GM19452 (cell line): ENCODE measurements at regions not wholly inside any gene's neighbourhood (a gene's known extent, or its start where the extent isn't known, plus 50 kb on each side); places are given as distances from the start of the nearest gene placed in this dataset.

Experiments
- ATAC-seq: cut with Tn5 transposase; IDR thresholded peaks from one replicate; pipeline ENCODE4 v1.9.1; 2021; ENCODE audit not compliant: unreplicated experiment

GRCh38 chr16:86663685-86664521 is 85.6 kb downstream of the FOXL1 start:
- ATAC-seq, result no peak

GRCh38 chr16:86664522-86665318 is 86.4 kb downstream of the FOXL1 start:
- ATAC-seq, result peak; percentile 76

- peak; percentile 34 for ATAC-seq
Measured at GRCh38 chr16:86665319-86665675, 86.9 kb downstream of the FOXL1 start.

DNA sequence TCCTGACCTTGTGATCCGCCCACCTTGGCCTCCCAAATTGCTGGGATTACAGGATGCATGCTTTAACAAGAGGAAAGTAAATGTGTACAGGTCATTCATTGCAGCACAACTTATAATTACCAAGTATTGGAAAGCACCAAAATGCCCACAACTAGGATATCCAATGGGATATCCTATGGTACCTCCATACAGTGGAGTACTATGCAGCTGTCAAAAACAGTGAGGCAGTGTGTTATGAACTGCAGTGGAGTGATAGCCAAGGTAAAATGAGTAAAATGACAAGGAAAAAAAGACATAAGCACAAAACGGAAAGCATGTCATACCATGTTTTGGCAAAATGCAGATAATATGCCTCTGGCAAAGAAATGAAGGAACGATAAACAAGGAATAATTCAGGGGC is 87.6 kb downstream of the FOXL1 start:
- no peak for ATAC-seq

GRCh38 chr16:86667035-86667434 is 88.7 kb downstream of the FOXL1 start:
- ATAC-seq, result no peak

DNA sequence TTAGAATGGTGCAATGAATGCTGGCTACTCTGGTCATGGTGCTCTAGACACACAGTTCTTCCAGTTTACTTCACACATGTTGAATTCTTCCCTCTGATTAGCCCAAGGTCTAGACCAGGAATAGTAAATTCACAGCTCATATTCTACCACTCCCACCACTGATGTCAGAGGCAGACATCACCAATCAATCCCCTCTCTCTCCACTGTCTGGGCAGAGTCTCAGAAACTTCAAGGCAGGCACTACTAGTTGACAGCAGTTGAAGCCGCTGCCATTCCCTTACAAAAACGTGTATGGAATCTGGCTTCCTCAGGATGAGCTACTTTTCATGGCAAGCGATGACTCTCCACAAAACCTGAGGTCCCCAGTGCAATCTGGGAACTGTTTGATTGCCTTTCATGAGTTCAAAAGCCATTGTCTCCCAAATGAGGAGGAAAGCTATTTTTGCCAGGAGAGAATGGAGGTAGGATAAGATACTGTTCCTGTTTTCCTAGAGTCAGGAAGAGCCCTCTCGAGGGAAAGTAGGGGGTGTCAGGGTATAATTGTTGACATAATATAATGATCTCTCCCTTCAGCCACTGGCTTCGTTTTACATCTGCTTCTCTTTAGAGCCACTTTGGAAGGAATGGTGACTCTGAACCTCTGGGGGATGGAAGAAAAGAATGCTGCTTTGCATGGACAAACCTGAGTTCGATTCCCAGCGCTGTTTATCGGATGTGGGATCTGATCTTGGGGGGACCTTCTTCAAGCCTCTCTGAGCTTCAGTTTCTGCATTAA is 90.0 kb downstream of the FOXL1 start:
- ATAC-seq, result no peak

DNA sequence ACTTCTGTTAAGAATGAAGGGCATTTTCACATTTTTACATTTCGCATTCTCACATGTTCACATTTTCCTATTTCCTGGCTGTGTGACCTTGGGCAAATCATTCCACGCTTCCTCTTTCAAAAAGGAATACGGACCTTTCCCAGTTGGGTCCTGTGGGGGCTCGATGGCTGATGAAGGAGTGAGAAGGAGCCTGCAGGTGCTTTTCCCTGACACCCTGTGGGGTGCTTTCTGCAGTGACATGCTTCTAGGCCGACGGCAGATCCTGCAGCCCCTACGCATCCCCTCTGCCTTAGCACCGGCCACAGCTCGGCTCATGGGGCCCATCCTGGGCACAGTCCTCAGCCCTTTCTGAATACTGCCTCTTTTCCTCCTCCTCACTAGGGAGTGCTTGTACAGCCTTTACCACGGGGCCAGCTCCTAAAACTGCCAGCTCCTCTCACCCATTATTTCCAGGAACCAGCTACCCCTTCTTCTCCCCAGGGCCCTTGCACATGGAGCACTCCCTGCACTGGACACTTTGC is 91.0 kb downstream of the FOXL1 start:
- no peak for ATAC-seq

- ATAC-seq, result no peak
Measured at GRCh38 chr16:86669937-86670749, 91.8 kb downstream of the FOXL1 start.

GRCh38 chr16:86670750-86671234 is 92.4 kb downstream of the FOXL1 start:
- ATAC-seq, result no peak

- no peak for ATAC-seq
Measured at GRCh38 chr16:86671486-86672178, 93.3 kb downstream of the FOXL1 start.

- ATAC-seq, result no peak
Measured at GRCh38 chr16:86672179-86672863, 94.0 kb downstream of the FOXL1 start.

- ATAC-seq, result no peak
Measured at GRCh38 chr16:86673090-86673955, 95.0 kb downstream of the FOXL1 start.

DNA sequence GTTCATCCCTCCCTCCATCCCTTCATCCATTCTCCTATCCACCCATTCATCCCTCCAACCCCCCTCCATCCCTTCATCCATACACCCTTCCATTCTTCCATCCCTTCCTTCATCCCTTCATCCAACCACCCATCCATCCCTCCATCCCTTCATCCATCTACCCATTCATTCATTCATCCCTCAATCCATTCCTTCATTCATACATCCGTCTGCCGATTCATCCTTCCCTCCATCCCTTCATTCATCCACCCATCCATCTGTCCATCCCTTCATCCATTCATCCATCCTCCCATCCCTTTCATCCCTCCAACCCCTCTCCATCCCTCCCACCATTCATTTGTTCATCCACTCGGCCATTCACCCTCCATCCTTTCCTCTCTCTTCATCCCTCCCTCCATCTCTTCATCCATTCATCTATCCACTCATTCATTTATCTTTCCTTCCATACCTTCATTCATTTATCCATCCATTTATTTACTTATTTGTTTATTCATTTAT is 95.7 kb downstream of the FOXL1 start:
- ATAC-seq, result no peak

- ATAC-seq, result no peak
Measured at GRCh38 chr16:86676254-86676670, 97.9 kb downstream of the FOXL1 start.

- ATAC-seq, result no peak
Measured at GRCh38 chr16:86679490-86679889, 101.1 kb downstream of the FOXL1 start.

- ATAC-seq, result no peak
Measured at GRCh38 chr16:86680162-86680561, 101.8 kb downstream of the FOXL1 start.

DNA sequence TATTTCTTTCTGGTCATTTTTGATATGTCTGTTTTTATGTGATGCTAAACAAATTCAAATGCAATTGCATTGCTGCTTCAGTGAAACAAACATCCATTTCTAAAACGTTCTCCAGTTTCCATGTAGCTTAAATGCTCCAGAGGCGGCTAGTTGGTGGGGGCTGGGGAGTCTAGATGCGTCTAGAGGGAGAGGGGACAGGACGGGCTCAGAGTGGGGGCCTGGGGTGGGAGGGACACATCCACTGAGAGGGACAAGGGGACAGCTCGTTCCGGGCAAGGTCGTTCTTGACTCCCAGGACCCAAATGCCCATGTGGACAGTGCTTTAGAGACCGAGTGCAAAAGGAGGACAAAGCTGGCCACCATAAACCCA is 102.3 kb downstream of the FOXL1 start:
- no peak for ATAC-seq
